ENCODE measurements at regions not wholly inside any gene's neighbourhood (a gene's known extent, or its start where the extent isn't known, plus 50 kb on each side); places are given as distances from the start of the nearest gene placed in this dataset.

DNA sequence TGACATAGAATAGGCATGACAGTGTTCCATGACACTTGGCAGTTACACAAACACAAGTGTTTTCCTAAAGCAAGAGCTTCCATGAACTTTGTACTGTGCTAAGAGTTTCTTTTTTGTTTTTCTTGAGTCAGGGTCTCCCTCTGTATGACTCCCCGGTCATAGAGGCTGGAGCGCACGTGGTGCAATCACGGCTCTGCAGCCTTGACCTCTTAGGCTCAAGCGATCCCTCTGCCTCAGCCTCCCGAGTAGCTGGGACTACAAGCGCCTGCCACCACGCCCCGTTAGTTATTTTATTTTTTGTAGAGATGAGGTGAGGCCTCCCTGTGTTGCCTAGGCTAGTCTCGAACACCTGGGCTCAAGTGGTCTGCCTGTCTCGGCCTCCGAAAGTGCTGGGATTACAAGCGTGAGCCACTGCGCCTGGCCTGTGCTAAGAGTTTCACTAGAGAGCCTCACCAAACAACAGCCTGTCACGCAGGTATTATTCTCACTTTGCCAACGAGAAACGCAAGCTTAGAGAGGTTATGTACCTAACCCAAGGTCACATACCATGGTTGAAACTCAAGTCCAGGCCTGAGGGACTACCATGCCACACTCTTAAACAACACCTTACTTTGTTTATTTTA is 355.9 kb downstream of the KLF12 start:
- no peaks in the 10 kb centered on the region for H3K27me3 Mint-ChIP-seq (ENCODE audit: low read depth)
- no peak overlapping the region for H3K4me3 Mint-ChIP-seq
- H3K4me1 Mint-ChIP-seq (ENCODE audit: low read depth), result no peaks in the 10 kb centered on the region
- H3K9me3 Mint-ChIP-seq, result no peaks in the 10 kb centered on the region
- H3K36me3 Mint-ChIP-seq (ENCODE audit: low read depth), result peaks cover 14% of the 10 kb centered on the region
- no peak overlapping the region for H3K27ac Mint-ChIP-seq

DNA sequence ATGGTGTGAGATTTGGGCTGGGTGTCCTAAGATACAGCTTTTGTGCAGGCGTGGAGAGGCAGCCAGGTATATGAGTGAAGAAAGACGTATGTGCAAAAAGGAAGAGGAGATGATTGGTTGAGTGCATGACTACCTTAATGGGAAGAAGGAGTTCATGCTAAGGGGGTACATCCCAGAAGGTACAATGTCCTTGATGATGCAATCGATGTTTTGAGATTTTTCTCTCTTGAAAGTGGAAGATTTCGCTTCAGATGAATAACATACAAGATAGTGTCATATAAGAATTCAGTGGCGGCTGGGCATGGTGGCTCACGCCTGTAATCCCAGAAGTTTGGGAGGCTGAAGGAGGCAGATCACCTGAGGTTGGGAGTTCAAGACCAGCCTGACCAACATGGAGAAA is 357.1 kb downstream of the KLF12 start:
- Mint-ChIP-seq H3K4me3 (no peak overlapping the region), H3K9me3 (no peaks in the 10 kb centered on the region), H3K27me3 (ENCODE audit: low read depth) (no peaks in the 10 kb centered on the region), H3K27ac (no peak overlapping the region), H3K36me3 (ENCODE audit: low read depth) (peaks cover 23% of the 10 kb centered on the region), H3K4me1 (ENCODE audit: low read depth) (no peaks in the 10 kb centered on the region)

DNA sequence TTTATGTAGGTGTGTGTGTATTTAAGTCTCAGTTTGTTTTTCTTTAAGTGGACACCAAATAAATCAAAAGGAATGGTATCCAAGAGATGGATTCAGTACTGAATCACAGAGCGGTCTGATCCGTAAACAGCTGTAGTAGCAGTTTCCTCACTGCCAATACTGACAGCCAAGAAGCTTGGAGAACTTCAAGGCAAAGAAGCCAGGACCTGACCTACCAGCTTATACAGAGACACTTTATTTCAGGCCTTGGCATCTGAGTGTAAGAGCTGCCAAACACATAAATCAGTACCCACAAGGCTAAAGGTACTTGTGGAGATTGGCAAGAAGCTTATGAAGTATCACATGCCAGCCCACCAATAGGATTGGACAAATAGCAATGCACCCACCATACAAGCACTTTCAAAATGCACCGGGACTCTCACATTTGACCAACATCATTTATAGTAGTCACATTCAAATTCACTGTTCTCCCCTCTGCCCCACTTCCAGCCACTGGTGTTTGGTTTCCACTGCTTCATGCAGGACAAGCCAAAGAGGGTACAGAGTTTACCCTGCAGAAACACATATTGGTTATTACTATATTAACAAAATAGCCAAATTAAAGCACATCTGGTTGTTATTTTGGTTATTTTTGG is 357.9 kb downstream of the KLF12 start:
- H3K9me3 Mint-ChIP-seq, result peaks cover 4% of the 10 kb centered on the region
- no peaks in the 10 kb centered on the region for H3K4me1 Mint-ChIP-seq (ENCODE audit: low read depth)

DNA sequence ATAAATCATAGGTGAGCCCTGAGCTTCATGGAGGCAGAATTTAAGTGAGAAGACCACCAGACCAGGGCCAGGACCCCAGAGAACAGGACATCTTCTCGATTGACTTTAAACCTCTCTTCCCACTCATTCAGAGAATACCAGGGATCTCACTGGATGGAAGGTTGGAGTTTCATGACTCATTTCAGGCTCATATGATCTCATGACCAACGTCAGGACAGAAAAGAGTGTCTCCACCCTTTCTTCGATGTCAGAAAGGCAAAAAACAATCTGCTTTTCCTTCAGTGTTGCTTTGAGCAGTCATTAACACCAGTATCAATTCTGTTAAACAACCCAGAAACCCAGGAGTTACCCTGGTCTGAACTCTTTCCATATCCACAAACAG is 361.0 kb downstream of the KLF12 start:
- H3K4me3 Mint-ChIP-seq, result no peak overlapping the region
- H3K9me3 Mint-ChIP-seq, result peaks cover 4% of the 10 kb centered on the region
- no peaks in the 10 kb centered on the region for H3K27me3 Mint-ChIP-seq (ENCODE audit: low read depth)
- H3K27ac Mint-ChIP-seq, result no peak overlapping the region
- peaks cover 6% of the 10 kb centered on the region for H3K4me1 Mint-ChIP-seq (ENCODE audit: low read depth)
- peaks cover 26% of the 10 kb centered on the region for H3K36me3 Mint-ChIP-seq (ENCODE audit: low read depth)

More for the DNA sequence above, 357.9 kb downstream of the KLF12 start:
- Mint-ChIP-seq H3K27ac (no peak overlapping the region), H3K4me3 (no peak overlapping the region), H3K27me3 (ENCODE audit: low read depth) (no peaks in the 10 kb centered on the region), H3K36me3 (ENCODE audit: low read depth) (peaks cover 25% of the 10 kb centered on the region)

DNA sequence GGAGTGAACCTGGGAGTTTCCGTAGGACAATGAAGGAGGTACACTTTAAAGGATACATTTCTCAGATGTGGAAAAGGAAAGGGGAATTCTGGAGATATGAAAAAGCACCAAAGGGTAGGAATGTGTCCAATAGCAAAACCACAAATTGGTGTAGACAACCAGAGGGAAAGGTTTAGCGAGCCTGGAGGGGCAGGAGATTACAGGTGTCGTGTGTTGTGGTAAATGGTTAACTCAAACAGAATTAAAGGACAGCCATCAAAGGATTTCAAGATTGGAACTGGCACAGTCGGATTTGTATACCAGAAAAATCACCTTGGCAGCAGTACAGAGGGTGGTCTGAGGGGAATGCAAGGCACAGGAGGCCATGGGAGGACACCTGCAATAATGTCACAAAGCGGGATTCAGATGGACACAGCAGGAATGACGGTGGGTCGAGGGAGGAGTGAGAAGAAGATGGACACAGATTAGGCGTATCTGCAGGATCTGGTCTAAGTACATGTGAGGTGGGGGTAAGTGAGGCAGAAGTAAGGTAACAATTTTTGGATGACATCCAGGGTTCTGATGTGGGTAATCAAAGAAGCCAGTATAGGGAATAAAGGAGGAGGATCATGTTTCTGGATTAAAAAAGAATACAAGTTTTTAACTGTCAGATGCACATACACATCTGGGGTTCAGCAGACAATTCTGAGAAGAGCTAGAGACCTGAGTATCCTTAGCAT is 361.6 kb downstream of the KLF12 start:
- H3K4me3 Mint-ChIP-seq, result no peak overlapping the region

DNA sequence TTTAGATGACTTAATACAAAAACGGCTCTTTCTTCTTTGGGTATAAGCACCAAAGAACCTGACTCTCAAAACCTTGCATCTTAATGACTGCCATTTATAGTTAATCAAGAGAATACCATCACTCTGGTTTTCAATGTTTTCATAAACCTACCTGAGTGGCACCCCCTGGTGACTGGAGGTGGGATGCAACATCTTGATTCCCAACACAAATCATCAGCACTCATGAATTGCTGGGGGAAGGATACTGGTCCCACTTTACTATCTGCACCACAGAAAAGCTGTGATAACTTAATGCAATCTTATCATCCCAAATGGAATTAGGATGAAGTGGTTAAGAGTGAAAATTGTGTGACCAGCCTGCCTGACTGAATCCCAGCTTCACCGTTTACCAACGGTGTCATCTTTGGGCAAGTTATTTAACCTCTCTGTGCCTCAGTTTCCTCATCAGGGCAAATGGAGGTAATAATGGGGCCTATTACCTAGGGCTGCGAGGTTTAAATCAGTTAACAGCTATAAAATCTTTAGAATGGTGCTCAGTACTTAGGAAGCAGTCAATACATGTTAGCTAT is 366.4 kb downstream of the KLF12 start:
- no peaks in the 10 kb centered on the region for H3K27me3 Mint-ChIP-seq (ENCODE audit: low read depth)

More for the DNA sequence above, 361.6 kb downstream of the KLF12 start:
- H3K36me3 Mint-ChIP-seq (ENCODE audit: low read depth), result peaks cover 26% of the 10 kb centered on the region
- no peaks in the 10 kb centered on the region for H3K27me3 Mint-ChIP-seq (ENCODE audit: low read depth)
- peaks cover 4% of the 10 kb centered on the region for H3K9me3 Mint-ChIP-seq
- H3K27ac Mint-ChIP-seq, result no peak overlapping the region
- peaks cover 8% of the 10 kb centered on the region for H3K4me1 Mint-ChIP-seq (ENCODE audit: low read depth)

DNA sequence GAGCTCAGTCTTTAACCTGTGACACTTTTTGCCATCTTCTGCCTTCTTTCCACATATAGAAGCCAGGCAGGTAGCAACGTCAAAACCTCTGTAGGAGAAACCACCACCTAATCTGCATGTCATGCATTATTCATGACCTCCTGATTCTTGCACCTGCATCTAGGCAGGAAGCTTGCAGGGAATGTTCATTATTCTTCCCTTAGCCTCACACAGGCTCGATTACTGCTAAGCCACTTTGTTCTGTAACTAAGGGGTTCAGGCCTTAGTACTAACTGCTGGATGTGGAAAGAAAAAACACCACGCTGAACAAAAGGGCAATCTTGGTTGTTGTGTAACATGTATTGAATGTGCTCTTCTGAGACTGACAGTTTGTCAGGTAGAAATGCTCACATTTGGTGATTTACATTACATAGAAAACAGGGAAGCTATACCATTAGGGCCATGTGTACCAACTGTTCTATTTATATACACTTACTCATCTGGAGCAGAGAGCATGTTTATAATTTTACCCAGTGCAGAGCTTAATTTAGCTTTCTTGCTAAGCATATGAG is 366.9 kb downstream of the KLF12 start:
- H3K4me3 Mint-ChIP-seq, result no peak overlapping the region
- peaks cover 7% of the 10 kb centered on the region for H3K9me3 Mint-ChIP-seq
- H3K27me3 Mint-ChIP-seq (ENCODE audit: low read depth), result no peaks in the 10 kb centered on the region
- H3K36me3 Mint-ChIP-seq (ENCODE audit: low read depth), result peaks cover 27% of the 10 kb centered on the region
- peaks cover 46% of the 10 kb centered on the region for H3K4me1 Mint-ChIP-seq (ENCODE audit: low read depth)
- H3K27ac Mint-ChIP-seq, result peak overlapping the region; percentile 38

More for the DNA sequence above, 366.4 kb downstream of the KLF12 start:
- Mint-ChIP-seq H3K36me3 (ENCODE audit: low read depth) (peaks cover 29% of the 10 kb centered on the region), H3K4me1 (ENCODE audit: low read depth) (peaks cover 45% of the 10 kb centered on the region), H3K9me3 (peaks cover 7% of the 10 kb centered on the region), H3K4me3 (no peak overlapping the region), H3K27ac (peak overlapping the region; percentile 38)

DNA sequence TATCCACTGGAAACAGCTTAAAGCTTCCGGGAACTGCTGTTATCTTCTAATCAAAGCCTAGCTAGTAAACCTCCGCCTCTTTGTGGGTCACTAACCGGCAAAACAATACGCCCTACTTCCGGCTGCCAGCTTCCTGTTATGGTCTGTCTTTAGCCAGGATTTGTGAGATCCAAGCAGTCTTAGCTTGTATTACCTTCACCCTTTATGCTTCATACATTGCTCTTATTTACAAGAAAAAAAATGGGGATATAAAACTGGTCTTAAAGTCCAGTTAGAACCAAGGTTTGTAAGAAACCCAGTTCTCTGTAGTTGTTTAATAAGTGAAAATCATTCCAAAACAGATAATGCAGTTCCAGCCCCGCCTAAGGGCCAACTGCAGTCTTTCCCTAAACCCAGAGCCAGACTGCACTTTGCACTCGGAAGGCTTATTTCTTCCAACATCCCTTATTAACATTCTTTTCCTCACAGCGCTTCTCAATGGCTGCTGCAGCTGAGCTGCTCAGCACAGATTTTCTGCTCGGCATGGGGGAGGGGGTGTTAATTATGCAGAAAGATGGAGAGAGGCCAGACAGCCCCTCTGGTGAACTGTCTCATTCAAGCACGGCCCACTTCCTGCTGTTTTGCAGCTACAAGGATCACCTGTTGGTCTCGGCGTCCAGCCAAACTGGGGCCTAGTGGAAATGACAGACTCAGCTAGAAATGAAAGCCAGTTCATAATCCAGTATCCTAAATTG is 368.4 kb downstream of the KLF12 start:
- Mint-ChIP-seq H3K27me3 (ENCODE audit: low read depth) (no peaks in the 10 kb centered on the region), H3K4me1 (ENCODE audit: low read depth) (peaks cover 50% of the 10 kb centered on the region), H3K27ac (peak overlapping the region; percentile 90), H3K9me3 (peaks cover 3% of the 10 kb centered on the region), H3K36me3 (ENCODE audit: low read depth) (peaks cover 22% of the 10 kb centered on the region), H3K4me3 (peak overlapping the region; percentile 69)

DNA sequence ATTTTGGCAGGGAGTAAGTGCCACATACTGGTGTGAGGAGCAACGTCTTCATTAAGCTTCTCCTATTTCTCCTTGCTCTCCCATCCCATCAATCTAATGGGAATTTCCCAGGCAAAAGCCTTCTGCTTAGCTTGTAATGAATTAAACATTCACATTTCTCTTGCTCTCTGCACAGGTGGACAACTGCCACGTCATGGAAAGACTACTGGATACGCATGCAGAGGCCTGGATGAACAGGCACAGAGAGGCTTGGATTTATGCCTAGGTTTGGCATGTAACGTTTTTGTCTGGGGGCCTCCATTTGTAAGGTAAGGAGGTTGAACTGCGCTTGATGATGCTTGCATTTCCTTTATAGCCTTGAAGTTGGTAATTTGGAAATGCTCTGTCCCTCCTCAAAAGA is 374.8 kb downstream of the KLF12 start:
- Mint-ChIP-seq H3K9me3 (no peaks in the 10 kb centered on the region), H3K27ac (no peak overlapping the region), H3K4me1 (ENCODE audit: low read depth) (peaks cover 24% of the 10 kb centered on the region), H3K4me3 (no peak overlapping the region), H3K27me3 (ENCODE audit: low read depth) (no peaks in the 10 kb centered on the region), H3K36me3 (ENCODE audit: low read depth) (peaks cover 13% of the 10 kb centered on the region)

DNA sequence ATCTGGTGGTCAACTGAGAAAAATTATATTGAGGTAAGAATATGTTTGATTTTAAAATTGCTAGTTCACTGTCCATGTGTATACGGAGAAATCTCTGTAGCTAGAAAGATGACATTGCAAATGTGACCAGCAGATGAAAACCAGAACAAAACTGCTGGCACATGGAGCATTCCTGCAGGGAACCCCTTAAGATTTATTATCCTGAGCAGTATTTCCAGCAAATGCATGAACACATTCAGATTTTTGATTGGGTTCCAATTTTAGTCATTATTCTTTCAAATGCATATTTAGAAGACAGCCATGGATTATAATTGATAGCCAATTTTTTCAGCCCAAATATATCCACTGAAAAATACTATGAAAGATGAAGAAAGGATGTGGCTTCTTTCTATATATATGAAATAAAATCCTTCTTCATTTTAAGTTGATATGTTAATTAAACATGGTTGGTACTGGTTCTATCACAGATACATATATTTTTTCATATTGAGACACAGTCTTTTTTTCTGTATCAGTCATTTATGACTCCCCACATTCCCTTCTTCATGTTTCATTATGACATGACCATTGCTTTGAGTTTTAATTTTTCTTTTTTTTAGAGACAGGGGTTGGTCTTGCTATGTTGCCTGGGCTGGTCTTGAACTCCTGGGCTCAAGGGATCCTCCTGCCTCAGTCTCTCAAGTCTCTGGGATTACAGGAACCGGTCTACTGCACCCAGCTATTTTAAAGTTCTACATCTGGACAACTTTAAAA is 376.5 kb downstream of the KLF12 start:
- Mint-ChIP-seq H3K27me3 (ENCODE audit: low read depth) (no peaks in the 10 kb centered on the region), H3K9me3 (no peaks in the 10 kb centered on the region), H3K4me1 (ENCODE audit: low read depth) (peaks cover 17% of the 10 kb centered on the region), H3K36me3 (ENCODE audit: low read depth) (peaks cover 5% of the 10 kb centered on the region), H3K27ac (no peak overlapping the region), H3K4me3 (no peak overlapping the region)

DNA sequence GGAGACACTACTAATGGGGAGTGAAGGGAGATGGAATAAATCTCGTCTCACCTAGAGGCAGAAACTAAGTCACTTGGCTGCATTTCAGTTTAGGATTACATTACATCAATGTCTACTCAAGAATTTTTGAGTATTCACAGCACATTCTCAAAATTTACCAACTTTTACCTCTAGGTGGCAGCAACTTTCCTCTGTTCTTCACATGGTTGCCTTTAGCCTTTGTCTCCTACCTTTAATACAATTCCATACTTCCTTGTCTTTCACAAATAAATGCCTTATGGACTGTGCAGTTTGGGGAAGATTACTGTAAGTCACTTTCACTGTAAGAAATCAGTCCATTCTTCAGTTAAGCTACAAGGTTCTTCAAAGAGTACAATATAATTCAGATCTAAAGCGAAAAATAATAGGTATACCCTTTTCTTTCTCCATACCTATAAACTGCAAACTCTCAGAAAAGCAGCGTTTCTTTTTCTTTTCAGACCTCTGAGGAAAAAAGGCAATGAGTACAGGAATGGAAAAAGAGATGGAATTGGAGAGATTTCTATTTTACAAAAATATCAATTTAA is 379.4 kb downstream of the KLF12 start:
- Mint-ChIP-seq H3K4me3 (no peak overlapping the region), H3K9me3 (no peaks in the 10 kb centered on the region), H3K4me1 (ENCODE audit: low read depth) (peaks cover 11% of the 10 kb centered on the region), H3K36me3 (ENCODE audit: low read depth) (peaks cover 6% of the 10 kb centered on the region), H3K27me3 (ENCODE audit: low read depth) (no peaks in the 10 kb centered on the region), H3K27ac (no peak overlapping the region)

DNA sequence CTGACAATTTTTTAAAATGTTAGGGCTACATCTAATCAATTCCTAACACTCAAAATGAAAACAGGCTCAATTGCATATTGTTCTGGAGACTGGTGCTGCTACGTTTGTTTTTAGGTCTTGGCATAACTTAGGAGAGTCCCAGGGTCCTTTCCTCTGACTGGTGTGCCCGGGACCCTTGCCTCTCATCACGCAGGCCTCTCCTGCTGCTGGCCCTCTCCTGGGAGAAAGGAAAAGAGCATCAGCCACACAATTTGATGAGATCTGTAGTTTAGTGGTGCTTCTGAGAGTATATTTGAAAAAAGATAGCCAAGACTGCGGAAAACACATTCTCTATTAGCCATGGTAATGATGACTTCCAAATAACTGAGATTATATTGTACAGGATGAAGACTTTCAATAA is 380.0 kb downstream of the KLF12 start:
- Mint-ChIP-seq H3K9me3 (no peaks in the 10 kb centered on the region), H3K36me3 (ENCODE audit: low read depth) (peaks cover 7% of the 10 kb centered on the region), H3K27me3 (ENCODE audit: low read depth) (no peaks in the 10 kb centered on the region), H3K4me1 (ENCODE audit: low read depth) (peaks cover 11% of the 10 kb centered on the region), H3K27ac (no peak overlapping the region), H3K4me3 (no peak overlapping the region)

DNA sequence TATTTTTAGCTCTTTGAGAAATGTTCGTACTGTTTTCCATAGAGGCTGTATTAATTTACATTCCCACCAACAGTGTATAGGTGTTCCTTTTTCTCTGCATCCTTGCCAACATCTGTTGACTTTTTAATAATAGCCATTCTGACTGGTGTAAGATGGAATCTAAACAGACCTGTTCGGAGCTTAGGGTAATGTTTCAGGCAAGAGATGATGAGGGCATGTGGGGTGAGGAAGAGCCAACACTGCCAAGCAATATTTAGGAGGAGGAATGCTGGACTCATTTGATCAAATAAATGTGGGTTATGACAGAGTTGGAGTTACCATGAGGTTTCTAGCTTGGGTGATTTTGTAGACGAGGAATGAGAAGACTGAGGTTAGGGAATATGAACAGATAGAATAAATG is 382.9 kb downstream of the KLF12 start:
- Mint-ChIP-seq H3K4me3 (no peak overlapping the region), H3K36me3 (ENCODE audit: low read depth) (peaks cover 14% of the 10 kb centered on the region), H3K4me1 (ENCODE audit: low read depth) (peaks cover 4% of the 10 kb centered on the region), H3K9me3 (no peaks in the 10 kb centered on the region), H3K27ac (no peak overlapping the region), H3K27me3 (ENCODE audit: low read depth) (no peaks in the 10 kb centered on the region)

All from T-helper 1 cell treated with Interleukin-12 subunit alpha and Interleukin-12 subunit beta and Interleukin-4 antibody, amounts not matched to agents 30 μg/mL and 1 μg/mL, for 36 hours (primary cell).